HCT116 (cell line): ENCODE measurements at regions not wholly inside any gene's neighbourhood (a gene's known extent, or its start where the extent isn't known, plus 50 kb on each side); places are given as distances from the start of the nearest gene placed in this dataset.

ENCODE experiments used
- ATAC-seq: fragments of 200-7000 bp; cut with Tn5 transposase; 2 replicates; pipeline ENCODE4 v1.9.1; 2020; ENCODE audit warnings: mild to moderate bottlenecking, moderate library complexity
- BruUV-seq: library from RNA; stranded (reverse); fragments of 400-500 nt; replicated peaks from 2 replicates; lab custom pipeline; 2021; lab: Mats Ljungman, UMichigan
- CTCF ChIA-PET: fragments of 300-600 bp; sonication (Branson Sonifier 250); formaldehyde crosslinking; loops from one replicate; lab custom pipeline; 2021; ENCODE audit warnings: antibody characterized with exemption; lab: Charles Lee
- POLR2A ChIA-PET: fragments of 300-600, 350-600 bp; sonication (Branson Sonifier 250); formaldehyde crosslinking; loops from one replicate; lab custom pipeline; 2021; ENCODE audit warnings: antibody characterized with exemption; lab: Charles Lee
- RAD21 ChIA-PET, 2 experiments: fragments of 300-600 bp; sonication (Branson Sonifier 250); formaldehyde crosslinking; loops; one replicate each; lab custom pipeline; 2023; ENCODE audit warnings: low total read pairs in 2 of 2; ENCODE audit not compliant: uncharacterized antibody in 2 of 2, unreplicated experiment in 2 of 2, low non-redundant PET in 1 of 2; lab: Charles Lee
- DNase-seq: peaks from one replicate; pipeline ENCODE4 v3.0.0-alpha.2; 2010; ENCODE audit warnings: low read depth, low spot score
- H2AFZ ChIP-seq: fragments of 200-600 bp; shearing (Covaris generic), sonication (generic); 2 replicates; pipeline ENCODE4 v1.6.1; 2017; ENCODE audit warnings: low read depth, mixed run types, mixed read lengths, antibody characterized with exemption, low read length; ENCODE audit not compliant: poor library complexity, severe bottlenecking
- H3K27ac ChIP-seq: 2 replicates; pipeline ENCODE4 v1.5.1; 2012; ENCODE audit warnings: low read depth, low read length
- H3K27me3 ChIP-seq: fragments of 200-600 bp; sonication (generic); 2 replicates; pipeline ENCODE4 v1.6.1; 2016; ENCODE audit warnings: mixed run types, low read length, mixed read lengths; ENCODE audit not compliant: insufficient read depth
- H3K36me3 ChIP-seq, 2 experiments: fragments of 200-500 bp in 1 of 2; fragments of 200-600 bp in 1 of 2; sonication (Bioruptor generic) in 1 of 2; sonication (generic) in 1 of 2; 2 replicates each; pipeline versions ENCODE4 v1.5.1 to v1.6.1; 2014 to 2016; ENCODE audit warnings: low read length in 2 of 2, inconsistent platforms in 1 of 2, mixed read lengths in 1 of 2, mixed run types in 1 of 2; ENCODE audit not compliant: insufficient read depth in 2 of 2, control insufficient read depth in 1 of 2
- H3K4me1 ChIP-seq, 2 experiments: fragments of 200-600 bp in 1 of 2; sonication (generic) in 1 of 2; 2 replicates each; pipeline versions ENCODE4 v1.5.1 to v1.6.1; 2012 to 2017; ENCODE audit warnings: low read length in 2 of 2, inconsistent platforms in 1 of 2, mild to moderate bottlenecking in 1 of 2, mixed read lengths in 1 of 2, mixed run types in 1 of 2, moderate library complexity in 1 of 2; ENCODE audit not compliant: insufficient read depth in 2 of 2, control insufficient read depth in 1 of 2
- H3K4me2 ChIP-seq: fragments of 200-600 bp; sonication (generic); 2 replicates; pipeline ENCODE4 v1.6.1; 2017; ENCODE audit warnings: mixed run types, low read length, mixed read lengths
- H3K4me3 ChIP-seq, 2 experiments: fragments of 200-600 bp in 1 of 2; sonication (generic) in 1 of 2; replicated peaks in 1 of 2; 2 replicates each; pipeline ENCODE4 v1.5.1; 2011 to 2016; ENCODE audit warnings: low read length in 2 of 2, control low read depth in 1 of 2, low read depth in 1 of 2, mild to moderate bottlenecking in 1 of 2, mixed read lengths in 1 of 2, mixed run types in 1 of 2
- H3K79me2 ChIP-seq: fragments of 200-600 bp; sonication (generic); 2 replicates; pipeline ENCODE4 v1.6.1; 2017; ENCODE audit warnings: mild to moderate bottlenecking, mixed run types, low read length, moderate library complexity, mixed read lengths; ENCODE audit not compliant: insufficient read depth
- H3K9ac ChIP-seq: fragments of 200-600 bp; sonication (generic); 2 replicates; pipeline ENCODE4 v1.6.1; 2016; ENCODE audit warnings: low read length, mixed read lengths
- H3K9me2 ChIP-seq: fragments of 200-600 bp; sonication (generic), shearing (Covaris generic); 2 replicates; pipeline ENCODE4 v1.6.1; 2017; ENCODE audit warnings: mixed run types, mild to moderate bottlenecking, moderate library complexity; ENCODE audit not compliant: insufficient read depth
- H3K9me3 ChIP-seq, 2 experiments: fragments of 200-500 bp in 1 of 2; fragments of 200-600 bp in 1 of 2; sonication (Bioruptor generic) in 1 of 2; sonication (generic) in 1 of 2; 2 replicates each; pipeline ENCODE4 v1.6.1; 2014 to 2017; ENCODE audit warnings: low read length in 2 of 2, mixed read lengths in 2 of 2, inconsistent platforms in 1 of 2, low read depth in 1 of 2, mild to moderate bottlenecking in 1 of 2, mixed run types in 1 of 2, moderate library complexity in 1 of 2; ENCODE audit not compliant: control insufficient read depth in 1 of 2, insufficient read depth in 1 of 2
- H4K20me1 ChIP-seq: fragments of 200-600 bp; sonication (generic), shearing (Covaris generic); 2 replicates; pipeline ENCODE4 v1.6.1; 2017; ENCODE audit warnings: mixed run types, mild to moderate bottlenecking, moderate library complexity; ENCODE audit not compliant: insufficient read depth
- CBX3 ChIP-seq: IDR thresholded peaks from 2 replicates; pipeline ENCODE4 v1.6.1; 2012; ENCODE audit warnings: low read depth
- CEBPB ChIP-seq: IDR thresholded peaks from 2 replicates; pipeline ENCODE4 v1.6.1; 2012; ENCODE audit warnings: low read depth
- EGR1 ChIP-seq: IDR thresholded peaks from 2 replicates; pipeline ENCODE4 v1.6.1; 2012; ENCODE audit warnings: low read depth
- ELF1 ChIP-seq: IDR thresholded peaks from 2 replicates; pipeline ENCODE4 v1.6.1; 2012; ENCODE audit warnings: low read depth, borderline replicate concordance
- EZH2 ChIP-seq: fragments of 200-600 bp; sonication (generic); IDR thresholded peaks from 2 replicates; pipeline ENCODE4 v1.6.1; 2017; ENCODE audit warnings: antibody characterized with exemption, mixed run types
- EZH2phosphoT487 ChIP-seq: fragments of 200-600 bp; IDR thresholded peaks from 2 replicates; pipeline ENCODE4 v1.6.1; 2018; ENCODE audit warnings: antibody characterized with exemption, borderline replicate concordance
- JUND ChIP-seq: IDR thresholded peaks from 2 replicates; pipeline ENCODE4 v1.6.1; 2012
- POLR2A ChIP-seq: IDR thresholded peaks from 2 replicates; pipeline ENCODE4 v1.7.0; 2011; ENCODE audit warnings: borderline replicate concordance; ENCODE audit not compliant: insufficient read depth, insufficient read length; ENCODE audit errors: extremely low read depth
- RAD21 ChIP-seq: IDR thresholded peaks from 2 replicates; pipeline ENCODE4 v1.6.1; 2012; ENCODE audit warnings: low read depth, mild to moderate bottlenecking
- SIN3A ChIP-seq: IDR thresholded peaks from 2 replicates; pipeline ENCODE4 v1.6.1; 2012; ENCODE audit warnings: low read depth
- YY1 ChIP-seq: IDR thresholded peaks from 2 replicates; pipeline ENCODE4 v1.6.1; 2011; ENCODE audit warnings: low read length, low read depth, moderate library complexity, mild to moderate bottlenecking; ENCODE audit not compliant: insufficient replicate concordance; ENCODE audit errors: extremely low read depth
- ZFX ChIP-seq: fragments of 450-650 bp; IDR thresholded peaks from 2 replicates; pipeline ENCODE4 v1.6.1; 2017
- ZNF274 ChIP-seq: fragments of 200-500 bp; sonication (Bioruptor generic); IDR thresholded peaks from 2 replicates; pipeline ENCODE4 v1.6.1; 2014; ENCODE audit warnings: mild to moderate bottlenecking, low read depth, low read length, inconsistent platforms
- intact Hi-C: fragments of 100-400 bp; cut with micrococcal nuclease; formaldehyde crosslinking; loops from 2 replicates; pipeline ENCODE4 v1.10.0; 2022
- TF ChIP-seq, protein P1 (sequence below): IDR thresholded peaks from 2 replicates; pipeline ENCODE4 v1.6.1; 2012
- TF ChIP-seq, protein P2 (sequence below), 3 experiments: fragments of 200-600 bp in 1 of 3; sonication (generic) in 1 of 3; IDR thresholded peaks in 2 of 3; conservative IDR thresholded peaks in 1 of 3; 2 replicates each; pipeline ENCODE4 v1.5.1; 2012 to 2017; ENCODE audit warnings: low read depth in 2 of 3, low read length in 2 of 3, antibody characterized with exemption in 1 of 3, borderline replicate concordance in 1 of 3, control low read depth in 1 of 3, mild to moderate bottlenecking in 1 of 3, mixed read lengths in 1 of 3, mixed run types in 1 of 3, moderate library complexity in 1 of 3; ENCODE audit not compliant: insufficient read depth in 1 of 3
- TF ChIP-seq, protein P3 (sequence below): IDR thresholded peaks from 2 replicates; pipeline ENCODE4 v1.6.1; 2011; ENCODE audit warnings: mild to moderate bottlenecking, low read length, moderate library complexity; ENCODE audit not compliant: insufficient replicate concordance; ENCODE audit errors: extremely low read depth

DNA sequence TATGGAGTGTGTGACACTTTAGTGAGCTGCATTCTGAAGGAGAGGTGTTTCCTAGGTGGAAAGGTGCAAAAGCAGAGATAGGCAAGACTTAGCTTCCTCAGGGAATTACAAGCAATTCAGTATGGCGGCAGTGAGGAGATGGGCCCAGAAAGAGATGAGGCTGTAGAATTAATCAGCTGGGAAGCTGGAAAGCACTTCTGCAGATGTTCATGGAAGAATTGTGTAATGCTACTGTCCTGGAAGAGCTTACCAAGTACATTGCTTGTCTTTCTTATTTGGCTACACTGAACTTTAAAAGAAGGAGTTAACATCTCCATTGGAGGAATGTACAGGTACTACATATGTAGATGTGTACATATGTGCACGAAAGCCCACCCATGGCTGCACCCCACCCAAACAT, 103.7 kb upstream of the DPT start:
- intact Hi-C loops: no loop called here
- Histone ChIP-seq H3K9me2 (no peaks in the 10 kb centered on the region), H3K9ac (no peak overlapping the region), H3K4me1 (no peaks in the 10 kb centered on the region), H3K27ac (no peak overlapping the region), H3K36me3 (no peaks in the 10 kb centered on the region), H2AFZ (no peak overlapping the region), H3K27me3 (no peaks in the 10 kb centered on the region), H3K9me3 (no peaks in the 10 kb centered on the region), H3K4me3 (no peak overlapping the region), H3K79me2 (no peaks in the 10 kb centered on the region), H4K20me1 (no peaks in the 10 kb centered on the region), H3K4me2 (no peak overlapping the region)
- ATAC-seq (no peak), DNase-seq (no peak)
- ChIA-PET RAD21 (no interaction called here), CTCF (no interaction called here), POLR2A (no interaction called here)
- no peak for TF ChIP-seq EZH2
- no peak for TF ChIP-seq POLR2A
- TF ChIP-seq, protein P1, sequence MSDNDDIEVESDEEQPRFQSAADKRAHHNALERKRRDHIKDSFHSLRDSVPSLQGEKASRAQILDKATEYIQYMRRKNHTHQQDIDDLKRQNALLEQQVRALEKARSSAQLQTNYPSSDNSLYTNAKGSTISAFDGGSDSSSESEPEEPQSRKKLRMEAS: no peak
- TF ChIP-seq EGR1: no peak
- no peak for TF ChIP-seq ZFX
- TF ChIP-seq ZNF274: no peak
- TF ChIP-seq CEBPB: no peak
- TF ChIP-seq JUND: no peak
- TF ChIP-seq ELF1: no peak
- TF ChIP-seq YY1: no peak
- no peak for TF ChIP-seq RAD21
- no peak for TF ChIP-seq EZH2phosphoT487
- TF ChIP-seq, protein P2, sequence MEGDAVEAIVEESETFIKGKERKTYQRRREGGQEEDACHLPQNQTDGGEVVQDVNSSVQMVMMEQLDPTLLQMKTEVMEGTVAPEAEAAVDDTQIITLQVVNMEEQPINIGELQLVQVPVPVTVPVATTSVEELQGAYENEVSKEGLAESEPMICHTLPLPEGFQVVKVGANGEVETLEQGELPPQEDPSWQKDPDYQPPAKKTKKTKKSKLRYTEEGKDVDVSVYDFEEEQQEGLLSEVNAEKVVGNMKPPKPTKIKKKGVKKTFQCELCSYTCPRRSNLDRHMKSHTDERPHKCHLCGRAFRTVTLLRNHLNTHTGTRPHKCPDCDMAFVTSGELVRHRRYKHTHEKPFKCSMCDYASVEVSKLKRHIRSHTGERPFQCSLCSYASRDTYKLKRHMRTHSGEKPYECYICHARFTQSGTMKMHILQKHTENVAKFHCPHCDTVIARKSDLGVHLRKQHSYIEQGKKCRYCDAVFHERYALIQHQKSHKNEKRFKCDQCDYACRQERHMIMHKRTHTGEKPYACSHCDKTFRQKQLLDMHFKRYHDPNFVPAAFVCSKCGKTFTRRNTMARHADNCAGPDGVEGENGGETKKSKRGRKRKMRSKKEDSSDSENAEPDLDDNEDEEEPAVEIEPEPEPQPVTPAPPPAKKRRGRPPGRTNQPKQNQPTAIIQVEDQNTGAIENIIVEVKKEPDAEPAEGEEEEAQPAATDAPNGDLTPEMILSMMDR (IDR thresholded peaks at IDR 0.05 in 2 of 3, conservative IDR thresholded peaks at IDR 0.05 in 1 of 3; ENCODE audit: borderline replicate concordance in 1 of 3, insufficient read depth in 1 of 3, low read depth in 2 of 3, low read length in 2 of 3): no peak
- no peak for TF ChIP-seq CBX3
- TF ChIP-seq, protein P3, sequence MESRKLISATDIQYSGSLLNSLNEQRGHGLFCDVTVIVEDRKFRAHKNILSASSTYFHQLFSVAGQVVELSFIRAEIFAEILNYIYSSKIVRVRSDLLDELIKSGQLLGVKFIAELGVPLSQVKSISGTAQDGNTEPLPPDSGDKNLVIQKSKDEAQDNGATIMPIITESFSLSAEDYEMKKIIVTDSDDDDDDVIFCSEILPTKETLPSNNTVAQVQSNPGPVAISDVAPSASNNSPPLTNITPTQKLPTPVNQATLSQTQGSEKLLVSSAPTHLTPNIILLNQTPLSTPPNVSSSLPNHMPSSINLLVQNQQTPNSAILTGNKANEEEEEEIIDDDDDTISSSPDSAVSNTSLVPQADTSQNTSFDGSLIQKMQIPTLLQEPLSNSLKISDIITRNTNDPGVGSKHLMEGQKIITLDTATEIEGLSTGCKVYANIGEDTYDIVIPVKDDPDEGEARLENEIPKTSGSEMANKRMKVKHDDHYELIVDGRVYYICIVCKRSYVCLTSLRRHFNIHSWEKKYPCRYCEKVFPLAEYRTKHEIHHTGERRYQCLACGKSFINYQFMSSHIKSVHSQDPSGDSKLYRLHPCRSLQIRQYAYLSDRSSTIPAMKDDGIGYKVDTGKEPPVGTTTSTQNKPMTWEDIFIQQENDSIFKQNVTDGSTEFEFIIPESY: no peak
- no peak for TF ChIP-seq SIN3A
- no TSS peak for BruUV-seq
